OCI-LY1 (cell line): ENCODE measurements at regions not wholly inside any gene's neighbourhood (a gene's known extent, or its start where the extent isn't known, plus 50 kb on each side); places are given as distances from the start of the nearest gene placed in this dataset.

Experiments
- EZH2 ChIP-seq: fragments of 200-600 bp; sonication (generic), shearing (Covaris generic); IDR thresholded peaks from 2 replicates; pipeline ENCODE4 v1.8.0; 2017; ENCODE audit warnings: borderline replicate concordance, mixed run types, mild to moderate bottlenecking, antibody characterized with exemption, low read length, moderate library complexity, mixed read lengths
- TF ChIP-seq, protein P1 (sequence below): fragments of 200-600 bp; sonication (generic), shearing (Covaris generic); IDR thresholded peaks from 2 replicates; pipeline ENCODE4 v1.5.1; 2017; ENCODE audit warnings: mild to moderate bottlenecking, antibody characterized with exemption, low read length, moderate library complexity, mixed read lengths

DNA sequence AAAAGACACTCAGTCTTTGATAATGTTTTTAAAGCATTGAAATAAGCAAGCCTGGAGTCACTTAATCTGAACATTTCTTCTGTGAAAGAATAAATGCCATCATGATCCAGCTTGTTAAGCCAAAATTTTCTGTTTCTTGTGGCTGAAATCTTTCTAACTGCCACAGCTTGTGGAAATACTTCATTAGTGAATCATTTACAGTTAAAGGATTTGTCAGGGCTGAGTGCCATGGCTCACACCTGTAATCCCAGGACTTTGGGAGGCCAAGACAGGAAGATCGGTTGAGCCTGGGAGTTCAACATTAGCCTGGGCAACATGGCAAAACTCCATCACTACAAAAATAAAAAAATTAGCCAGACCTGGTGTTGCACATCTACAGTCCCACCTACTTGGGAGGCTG is 93.3 kb upstream of the PDE5A start:
- TF ChIP-seq, protein P1, sequence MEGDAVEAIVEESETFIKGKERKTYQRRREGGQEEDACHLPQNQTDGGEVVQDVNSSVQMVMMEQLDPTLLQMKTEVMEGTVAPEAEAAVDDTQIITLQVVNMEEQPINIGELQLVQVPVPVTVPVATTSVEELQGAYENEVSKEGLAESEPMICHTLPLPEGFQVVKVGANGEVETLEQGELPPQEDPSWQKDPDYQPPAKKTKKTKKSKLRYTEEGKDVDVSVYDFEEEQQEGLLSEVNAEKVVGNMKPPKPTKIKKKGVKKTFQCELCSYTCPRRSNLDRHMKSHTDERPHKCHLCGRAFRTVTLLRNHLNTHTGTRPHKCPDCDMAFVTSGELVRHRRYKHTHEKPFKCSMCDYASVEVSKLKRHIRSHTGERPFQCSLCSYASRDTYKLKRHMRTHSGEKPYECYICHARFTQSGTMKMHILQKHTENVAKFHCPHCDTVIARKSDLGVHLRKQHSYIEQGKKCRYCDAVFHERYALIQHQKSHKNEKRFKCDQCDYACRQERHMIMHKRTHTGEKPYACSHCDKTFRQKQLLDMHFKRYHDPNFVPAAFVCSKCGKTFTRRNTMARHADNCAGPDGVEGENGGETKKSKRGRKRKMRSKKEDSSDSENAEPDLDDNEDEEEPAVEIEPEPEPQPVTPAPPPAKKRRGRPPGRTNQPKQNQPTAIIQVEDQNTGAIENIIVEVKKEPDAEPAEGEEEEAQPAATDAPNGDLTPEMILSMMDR, result no peak
- TF ChIP-seq EZH2, result no peak
